ENCODE measurements at regions not wholly inside any gene's neighbourhood (a gene's known extent, or its start where the extent isn't known, plus 50 kb on each side); places are given as distances from the start of the nearest gene placed in this dataset.

- 94% methylated on average over 3 of the region's 3 CpGs for WGBS
- DNase-seq (ENCODE audit: low spot score): no peak
- Histone ChIP-seq H3K27me3 (ENCODE audit: control insufficient read depth in 4 of 4, insufficient read depth in 4 of 4, low read length in 3 of 4) (peaks cover 0 to 3% (median 0%) of the 10 kb centered on the region in 4 donors), H3K36me3 (ENCODE audit: control insufficient read depth in 4 of 4, insufficient read depth in 3 of 4, low read depth in 1 of 4, low read length in 3 of 4) (no peaks in the 10 kb centered on the region), H3K9ac (ENCODE audit: low read depth in 1 of 2, low read length in 2 of 2) (no peak overlapping the region), H3K27ac (ENCODE audit: low read depth in 1 of 2, low read length in 2 of 2) (no peak overlapping the region), H3K4me3 (ENCODE audit: low read depth in 1 of 3, low read length in 3 of 3) (no peak overlapping the region), H3K4me1 (ENCODE audit: control insufficient read depth in 4 of 4, insufficient read depth in 4 of 4, low read length in 3 of 4) (no peaks in the 10 kb centered on the region), H3K9me3 (ENCODE audit: control insufficient read depth in 4 of 4, low read length in 3 of 4) (peaks cover 0 to 4% (median 1%) of the 10 kb centered on the region in 4 donors)
- no peak for TF ChIP-seq SP1 (IDR thresholded peaks at IDR 0.05)
- no peak for TF ChIP-seq HNF4G (IDR thresholded peaks at IDR 0.05)
- TF ChIP-seq REST (IDR thresholded peaks at IDR 0.05): no peak
- no peak for TF ChIP-seq CTCF (IDR thresholded peaks at IDR 0.05; ENCODE audit: low read depth, low read length, missing input control)
- TF ChIP-seq, protein P1, sequence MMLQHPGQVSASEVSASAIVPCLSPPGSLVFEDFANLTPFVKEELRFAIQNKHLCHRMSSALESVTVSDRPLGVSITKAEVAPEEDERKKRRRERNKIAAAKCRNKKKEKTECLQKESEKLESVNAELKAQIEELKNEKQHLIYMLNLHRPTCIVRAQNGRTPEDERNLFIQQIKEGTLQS (IDR thresholded peaks at IDR 0.05): no peak
- TF ChIP-seq GABPA (IDR thresholded peaks at IDR 0.05 in 1 of 2, conservative IDR thresholded peaks at IDR 0.05 in 1 of 2): no peak
- TF ChIP-seq RAD21 (IDR thresholded peaks at IDR 0.05): no peak
- TF ChIP-seq RXRA (IDR thresholded peaks at IDR 0.05): no peak
- no peak for TF ChIP-seq JUND (IDR thresholded peaks at IDR 0.05)
- TF ChIP-seq EGR1 (IDR thresholded peaks at IDR 0.05; ENCODE audit: low read depth in 2 of 2): no peak
- TF ChIP-seq, protein P2, sequence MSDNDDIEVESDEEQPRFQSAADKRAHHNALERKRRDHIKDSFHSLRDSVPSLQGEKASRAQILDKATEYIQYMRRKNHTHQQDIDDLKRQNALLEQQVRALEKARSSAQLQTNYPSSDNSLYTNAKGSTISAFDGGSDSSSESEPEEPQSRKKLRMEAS (IDR thresholded peaks at IDR 0.05): no peak
- TF ChIP-seq, protein P3, sequence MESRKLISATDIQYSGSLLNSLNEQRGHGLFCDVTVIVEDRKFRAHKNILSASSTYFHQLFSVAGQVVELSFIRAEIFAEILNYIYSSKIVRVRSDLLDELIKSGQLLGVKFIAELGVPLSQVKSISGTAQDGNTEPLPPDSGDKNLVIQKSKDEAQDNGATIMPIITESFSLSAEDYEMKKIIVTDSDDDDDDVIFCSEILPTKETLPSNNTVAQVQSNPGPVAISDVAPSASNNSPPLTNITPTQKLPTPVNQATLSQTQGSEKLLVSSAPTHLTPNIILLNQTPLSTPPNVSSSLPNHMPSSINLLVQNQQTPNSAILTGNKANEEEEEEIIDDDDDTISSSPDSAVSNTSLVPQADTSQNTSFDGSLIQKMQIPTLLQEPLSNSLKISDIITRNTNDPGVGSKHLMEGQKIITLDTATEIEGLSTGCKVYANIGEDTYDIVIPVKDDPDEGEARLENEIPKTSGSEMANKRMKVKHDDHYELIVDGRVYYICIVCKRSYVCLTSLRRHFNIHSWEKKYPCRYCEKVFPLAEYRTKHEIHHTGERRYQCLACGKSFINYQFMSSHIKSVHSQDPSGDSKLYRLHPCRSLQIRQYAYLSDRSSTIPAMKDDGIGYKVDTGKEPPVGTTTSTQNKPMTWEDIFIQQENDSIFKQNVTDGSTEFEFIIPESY (IDR thresholded peaks at IDR 0.05): no peak
- TF ChIP-seq YY1 (IDR thresholded peaks at IDR 0.05): no peak
- no peak for TF ChIP-seq HNF4A (conservative IDR thresholded peaks at IDR 0.05)
- TF ChIP-seq FOXA1 (IDR thresholded peaks at IDR 0.05): no peak
- no peak for TF ChIP-seq TAF1 (conservative IDR thresholded peaks at IDR 0.05)
- TF ChIP-seq NR2F2 (IDR thresholded peaks at IDR 0.05): no peak
- TF ChIP-seq FOXA2 (IDR thresholded peaks at IDR 0.05): no peak
Measured at GRCh38 chr10:3943695-3944257, 158.8 kb upstream of the KLF6 start.

Measured in liver (tissue), 8 donors.